HG03039 (cell line): ENCODE measurements at regions not wholly inside any gene's neighbourhood (a gene's known extent, or its start where the extent isn't known, plus 50 kb on each side); places are given as distances from the start of the nearest gene placed in this dataset.

Experiments
- ATAC-seq: cut with Tn5 transposase; IDR thresholded peaks from one replicate; pipeline ENCODE4 v1.9.1; 2021; ENCODE audit warnings: mild to moderate bottlenecking, moderate library complexity; ENCODE audit not compliant: unreplicated experiment

DNA sequence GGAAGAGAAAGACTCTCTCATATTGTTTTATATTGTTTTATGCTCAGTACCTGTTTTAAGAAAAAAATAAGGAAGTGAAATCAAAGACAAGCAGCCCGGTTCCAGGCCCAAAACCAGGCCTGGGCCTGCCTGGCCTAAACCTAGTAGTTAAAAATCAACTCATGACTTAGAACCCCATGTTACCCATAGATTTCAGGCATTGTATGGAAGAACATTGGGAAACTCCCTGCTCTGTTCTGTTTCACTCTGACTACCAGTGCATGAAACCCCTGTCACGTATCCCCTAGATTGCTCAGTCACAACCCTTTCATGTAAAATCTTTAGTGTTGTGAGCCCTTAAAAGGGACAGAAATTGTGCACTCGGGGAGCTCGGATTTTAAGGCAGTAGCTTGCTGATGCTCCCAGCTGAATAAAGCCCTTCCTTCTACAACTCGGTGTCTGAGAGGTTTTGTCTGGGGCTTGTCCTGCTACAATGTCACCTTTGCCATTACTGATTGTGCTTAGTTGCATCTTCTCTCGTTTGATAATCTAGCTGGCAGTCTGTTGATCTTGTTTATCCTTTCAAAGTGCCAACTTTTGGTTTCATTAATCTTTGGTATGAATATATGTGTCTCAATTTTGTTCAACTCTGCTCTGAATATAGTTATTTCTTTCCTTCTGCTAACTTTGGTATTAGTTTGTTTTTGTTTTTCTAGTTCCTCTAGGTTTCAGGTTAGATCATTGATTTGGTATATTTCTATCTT, 842.8 kb upstream of the NDST4 start:
- ATAC-seq = peak; percentile 54

DNA sequence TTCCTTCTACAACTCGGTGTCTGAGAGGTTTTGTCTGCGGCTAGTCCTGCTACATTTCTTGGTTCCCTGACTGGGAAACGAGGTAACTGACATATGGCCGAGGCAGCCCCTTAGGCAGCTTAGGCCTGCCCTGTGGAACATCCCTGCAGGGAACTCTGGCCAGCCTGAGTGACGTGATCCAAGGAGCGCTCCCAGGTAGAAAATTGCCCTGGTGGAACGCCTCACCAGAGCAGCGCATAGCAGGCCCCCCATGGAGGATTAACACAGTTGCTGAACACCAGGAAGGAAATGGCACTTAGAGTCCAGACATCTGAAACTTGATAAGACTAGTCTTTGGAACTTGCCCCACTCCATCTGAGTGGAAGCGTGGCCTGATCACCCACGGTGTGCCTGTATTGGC, 837.4 kb upstream of the NDST4 start:
- no peak for ATAC-seq

- ATAC-seq = peak; percentile 38
Measured at GRCh38 chr4:115949974-115950743, 836.7 kb upstream of the NDST4 start.

GRCh38 chr4:115945026-115945425, 831.6 kb upstream of the NDST4 start:
- no peak for ATAC-seq

DNA sequence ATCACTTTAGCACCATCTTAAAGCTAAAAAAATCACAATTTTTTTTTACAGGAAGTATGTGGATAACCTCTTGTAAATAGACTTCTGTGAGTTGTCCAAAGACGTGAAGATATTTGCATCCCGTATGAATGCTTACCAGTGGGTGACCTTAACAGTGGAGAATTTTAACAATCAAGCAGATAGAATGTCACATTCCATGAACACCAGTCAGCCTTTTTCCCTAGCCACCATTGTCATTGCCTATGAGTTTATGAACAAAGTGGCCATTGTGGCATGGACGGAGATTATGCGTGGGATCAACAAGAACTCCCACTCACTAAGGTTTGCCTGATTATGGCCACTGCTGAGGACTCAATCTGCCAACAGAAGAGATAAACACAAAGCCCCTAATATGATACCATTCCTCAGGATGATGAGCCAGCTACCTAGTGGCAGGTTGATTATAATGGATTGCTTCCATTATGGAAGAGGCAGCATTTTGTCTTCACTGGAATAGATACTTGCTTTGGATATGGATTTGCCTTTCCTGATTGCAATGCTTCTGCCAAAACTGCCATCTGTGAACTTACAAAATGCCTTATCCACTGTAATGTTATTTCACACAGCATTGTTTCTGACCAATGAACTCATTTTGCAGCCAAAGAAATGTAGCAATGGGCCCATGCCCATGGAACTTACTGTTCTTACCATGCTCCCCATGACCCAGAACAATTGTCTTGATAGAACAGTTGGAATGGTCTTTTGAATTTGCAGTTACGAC, 830.9 kb upstream of the NDST4 start:
- no peak for ATAC-seq

DNA sequence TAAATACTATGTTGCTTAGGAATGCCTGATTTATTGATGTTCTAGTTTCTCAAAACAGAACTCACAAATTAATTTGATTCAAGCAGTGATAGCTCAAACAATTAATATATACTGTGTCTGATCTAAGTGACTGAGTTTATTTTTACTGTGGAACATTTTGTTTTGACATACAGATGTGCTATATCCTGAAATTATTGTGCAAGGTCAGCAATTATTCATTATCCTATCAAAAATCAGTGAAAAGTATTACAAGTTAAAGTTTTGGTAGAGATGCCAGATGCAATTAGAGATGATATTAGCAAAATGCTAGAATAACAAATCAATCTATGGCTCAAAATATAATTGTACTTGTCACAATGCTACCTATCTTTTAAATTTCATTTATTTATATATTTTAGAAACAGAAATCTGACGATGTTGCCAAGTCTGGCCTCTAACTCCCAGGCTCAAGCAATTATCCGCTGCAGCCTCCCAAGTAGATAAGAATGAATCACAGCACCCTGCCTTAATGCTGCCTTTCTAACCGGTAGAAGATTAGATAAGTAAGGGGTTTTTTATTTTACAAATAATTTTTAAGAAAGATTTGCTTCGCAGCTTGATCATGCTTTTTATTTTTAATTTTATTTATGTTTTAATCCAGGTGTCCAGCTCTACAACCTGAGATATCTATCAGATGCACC, 825.5 kb upstream of the NDST4 start:
- no peak for ATAC-seq

DNA sequence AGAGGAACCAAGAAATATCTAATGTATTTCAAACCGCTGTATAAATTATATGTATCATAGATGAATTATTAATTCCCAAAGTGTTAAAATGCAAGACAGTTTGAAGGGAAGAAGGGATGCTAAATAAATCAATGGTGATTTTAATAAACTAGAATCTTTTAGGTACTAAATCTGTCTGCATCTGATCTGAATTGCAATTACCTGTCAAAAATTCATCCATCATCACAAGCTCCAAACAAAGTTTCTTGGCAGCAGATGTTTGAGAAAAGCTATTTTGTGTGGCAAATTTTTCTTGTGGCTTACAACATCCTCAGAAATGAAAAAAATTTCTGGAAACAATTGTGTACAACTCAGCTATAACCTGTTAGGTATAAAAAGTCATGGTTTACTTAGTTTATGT, 816.0 kb upstream of the NDST4 start:
- no peak for ATAC-seq

DNA sequence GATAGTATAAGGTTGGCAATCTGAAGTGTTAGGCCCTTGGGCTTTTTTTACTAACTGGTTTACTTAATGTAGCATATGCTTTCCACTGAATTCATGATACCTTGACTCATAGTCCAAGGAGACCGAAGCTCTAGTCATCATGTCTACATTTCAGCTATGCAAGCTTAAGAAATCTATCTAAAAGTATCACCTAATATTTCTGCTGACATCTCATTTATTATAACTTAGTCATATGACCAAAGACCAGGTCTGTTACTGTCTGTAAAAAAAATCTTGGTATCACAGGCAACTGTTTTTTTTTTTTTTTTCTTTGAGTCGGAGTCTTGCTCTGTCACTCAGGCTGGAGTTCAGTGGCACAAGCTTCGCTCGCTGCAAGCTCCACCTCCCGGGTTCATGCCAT, 814.0 kb upstream of the NDST4 start:
- ATAC-seq = no peak

DNA sequence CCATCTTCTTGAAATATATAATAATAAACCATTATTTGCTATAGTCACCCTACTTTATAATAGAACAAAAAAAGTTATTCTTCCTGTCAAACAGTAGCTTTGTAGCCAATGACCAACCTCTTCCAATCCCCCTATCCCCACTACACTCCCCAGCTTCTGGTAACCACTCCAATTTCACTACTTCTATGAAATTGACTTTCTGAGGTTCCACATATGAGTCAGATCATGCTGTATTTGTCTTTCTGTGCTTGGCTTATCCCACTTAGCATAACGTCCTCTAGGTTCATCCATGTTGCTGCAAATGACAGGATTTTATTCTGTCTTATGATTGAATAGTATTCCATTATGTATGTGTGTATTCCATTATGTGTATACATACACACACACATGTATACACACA, 809.7 kb upstream of the NDST4 start:
- ATAC-seq = no peak

GRCh38 chr4:115920637-115921036, 807.2 kb upstream of the NDST4 start:
- no peak for ATAC-seq

DNA sequence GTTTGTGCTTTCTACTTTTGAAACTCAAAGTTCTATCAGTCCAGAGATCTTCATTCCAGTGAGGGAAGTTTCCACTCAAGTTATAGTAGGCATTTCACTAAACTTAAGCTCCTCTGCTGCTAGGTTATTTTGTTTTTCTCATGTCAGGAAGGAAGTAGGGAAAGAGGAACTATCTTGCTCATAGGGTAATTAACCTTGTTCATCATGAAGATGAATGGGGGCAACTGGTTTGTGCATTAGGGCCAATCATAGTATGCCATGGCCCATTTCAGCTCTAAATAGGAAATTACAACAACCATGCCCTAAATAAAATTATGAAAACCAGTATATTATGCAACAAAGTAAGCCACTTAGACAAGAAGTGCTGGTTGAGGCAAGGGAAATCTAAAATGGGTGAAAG, 804.7 kb upstream of the NDST4 start:
- no peak for ATAC-seq

- ATAC-seq = no peak
Measured at GRCh38 chr4:115906428-115906827, 793.0 kb upstream of the NDST4 start.

DNA sequence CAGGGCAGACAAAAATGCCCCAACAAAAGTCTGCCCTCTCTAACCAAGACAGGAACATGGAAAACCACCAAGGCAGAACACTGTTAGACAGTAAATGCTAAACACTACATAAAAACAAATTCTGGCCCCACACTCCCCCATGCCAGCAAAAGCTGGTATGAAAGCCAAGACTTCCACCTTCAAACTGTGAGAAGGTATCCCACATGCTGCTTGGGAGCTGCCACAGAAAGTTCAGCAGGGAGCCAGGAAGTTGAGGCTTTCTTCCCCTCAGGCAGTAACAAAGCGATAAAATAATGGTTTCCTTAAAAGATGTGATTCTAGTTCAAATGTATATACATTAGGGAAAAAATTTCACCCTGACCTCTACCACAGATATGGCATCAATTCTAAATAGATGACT, 770.4 kb upstream of the NDST4 start:
- no peak for ATAC-seq

GRCh38 chr4:115883231-115883630, 769.8 kb upstream of the NDST4 start:
- ATAC-seq = no peak

GRCh38 chr4:115873048-115873447, 759.6 kb upstream of the NDST4 start:
- ATAC-seq = no peak

DNA sequence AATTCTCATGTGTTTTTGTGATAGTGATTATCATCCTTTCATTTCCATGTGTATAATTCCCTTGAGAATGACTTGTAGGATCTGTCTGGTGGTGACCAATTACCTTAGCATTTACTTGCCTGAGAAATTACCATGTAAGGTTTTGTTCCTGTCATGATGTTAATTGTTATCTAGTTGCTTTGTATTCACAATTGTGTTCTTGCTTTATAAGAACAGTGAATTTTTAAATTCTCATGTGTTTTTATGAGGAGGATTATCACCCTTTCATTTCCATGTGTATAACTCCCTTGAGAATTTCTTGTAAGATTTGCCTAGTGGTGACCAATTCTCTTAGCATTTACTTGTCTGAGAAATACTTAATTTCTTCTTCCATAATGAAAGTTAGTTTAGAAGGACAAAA, 758.2 kb upstream of the NDST4 start:
- ATAC-seq = no peak

GRCh38 chr4:115866364-115866896, 753.0 kb upstream of the NDST4 start:
- ATAC-seq = no peak

GRCh38 chr4:115865736-115866135, 752.3 kb upstream of the NDST4 start:
- no peak for ATAC-seq

- no peak for ATAC-seq
Measured at GRCh38 chr4:115852767-115853091, 739.3 kb upstream of the NDST4 start.

- ATAC-seq = peak; percentile 78
Measured at GRCh38 chr4:115851918-115852766, 738.7 kb upstream of the NDST4 start.
